Neuronal stem cell (in vitro differentiated cells): ENCODE measurements at regions not wholly inside any gene's neighbourhood (a gene's known extent, or its start where the extent isn't known, plus 50 kb on each side); places are given as distances from the start of the nearest gene placed in this dataset.
"Not testable (repeated sequence)": the region's sequence is repeated elsewhere in the genome, so short reads cannot be mapped to it uniquely, and the experiment has no call there.

ENCODE experiments used
- DNase-seq: peaks from one replicate; pipeline ENCODE4 v3.0.0-alpha.2; 2013; ENCODE audit warnings: low spot score
- H2AFZ ChIP-seq: one replicate; pipeline ENCODE4 v1.6.1; 2013; ENCODE audit warnings: mild to moderate bottlenecking, low read length, inconsistent platforms
- H2AK5ac ChIP-seq: 2 replicates; pipeline ENCODE4 v1.6.1; 2013; ENCODE audit warnings: low read depth, mild to moderate bottlenecking, inconsistent platforms, low read length, moderate library complexity, mixed read lengths
- H2BK120ac ChIP-seq: 2 replicates; pipeline ENCODE4 v1.6.1; 2013; ENCODE audit warnings: low read depth, mild to moderate bottlenecking, inconsistent platforms, low read length, moderate library complexity, mixed read lengths
- H2BK12ac ChIP-seq: one replicate; pipeline ENCODE4 v1.6.1; 2013; ENCODE audit warnings: low read length, inconsistent platforms
- H2BK15ac ChIP-seq: 2 replicates; pipeline ENCODE4 v1.6.1; 2013; ENCODE audit warnings: mild to moderate bottlenecking, low read length, inconsistent platforms, mixed read lengths
- H2BK5ac ChIP-seq: one replicate; pipeline ENCODE4 v1.6.1; 2013; ENCODE audit warnings: inconsistent platforms, mild to moderate bottlenecking, low read length, moderate library complexity
- H3K14ac ChIP-seq: one replicate; pipeline ENCODE4 v1.6.1; 2013; ENCODE audit warnings: low read length, inconsistent platforms
- H3K18ac ChIP-seq: 2 replicates; pipeline ENCODE4 v1.6.1; 2013; ENCODE audit warnings: low read length, inconsistent platforms
- H3K23ac ChIP-seq: 2 replicates; pipeline ENCODE4 v1.6.1; 2013; ENCODE audit warnings: low read depth, mild to moderate bottlenecking, mixed read lengths, low read length, inconsistent platforms; ENCODE audit not compliant: poor library complexity
- H3K27ac ChIP-seq: replicated peaks from 3 replicates; pipeline ENCODE4 v1.5.1; 2013; ENCODE audit warnings: low read length, inconsistent platforms
- H3K27me3 ChIP-seq, 3 experiments: 2 replicates each; pipeline ENCODE4 v1.6.1; 2013; ENCODE audit warnings: low read length in 3 of 3, mild to moderate bottlenecking in 2 of 3, inconsistent platforms in 1 of 3, low read depth in 1 of 3, mixed read lengths in 1 of 3, moderate library complexity in 1 of 3; ENCODE audit not compliant: control insufficient read depth in 3 of 3, insufficient read depth in 3 of 3
- H3K36me3 ChIP-seq, 2 donors: replicated peaks in 1 of 2; 2 replicates each; pipeline ENCODE4 v1.6.1; 2013; ENCODE audit warnings: low read length in 2 of 2; ENCODE audit not compliant: control insufficient read depth in 2 of 2, insufficient read depth in 2 of 2
- H3K4ac ChIP-seq: 2 replicates; pipeline ENCODE4 v1.6.1; 2013; ENCODE audit warnings: inconsistent platforms, mild to moderate bottlenecking, low read length, moderate library complexity
- H3K4me1 ChIP-seq, 2 donors: 1 replicate in 1 of 2; 2 replicates in 1 of 2; pipeline ENCODE4 v1.6.1; 2013; ENCODE audit warnings: low read length in 2 of 2, low read depth in 1 of 2; ENCODE audit not compliant: control insufficient read depth in 2 of 2, insufficient read depth in 1 of 2
- H3K4me2 ChIP-seq: one replicate; pipeline ENCODE4 v1.6.1; 2013; ENCODE audit warnings: mild to moderate bottlenecking, low read length, inconsistent platforms; ENCODE audit not compliant: insufficient read depth, poor library complexity, severe bottlenecking
- H3K4me3 ChIP-seq, 2 donors: 2 replicates each; pipeline ENCODE4 v1.5.1; 2013; ENCODE audit warnings: low read length in 2 of 2, mild to moderate bottlenecking in 2 of 2, inconsistent platforms in 1 of 2, moderate library complexity in 1 of 2
- H3K79me1 ChIP-seq: one replicate; pipeline ENCODE4 v1.6.1; 2013; ENCODE audit warnings: low read depth, mild to moderate bottlenecking, inconsistent platforms, low read length, moderate library complexity
- H3K9ac ChIP-seq: one replicate; pipeline ENCODE4 v1.6.1; 2013; ENCODE audit warnings: mild to moderate bottlenecking, low read depth, low read length, inconsistent platforms; ENCODE audit not compliant: poor library complexity
- H3K9me3 ChIP-seq, 2 donors: replicated peaks in 1 of 2; 2 replicates each; pipeline versions ENCODE3 to v1.6.1; 2013; ENCODE audit warnings: low read length in 2 of 2, mild to moderate bottlenecking in 2 of 2, inconsistent platforms in 1 of 2, low read depth in 1 of 2, mixed read lengths in 1 of 2, moderate library complexity in 1 of 2; ENCODE audit not compliant: control insufficient read depth in 2 of 2, insufficient read depth in 1 of 2
- H4K8ac ChIP-seq: one replicate; pipeline ENCODE4 v1.6.1; 2013; ENCODE audit warnings: low read depth, mild to moderate bottlenecking, inconsistent platforms, low read length, moderate library complexity
- H4K91ac ChIP-seq: one replicate; pipeline ENCODE4 v1.6.1; 2013; ENCODE audit warnings: low read length, low read depth, mild to moderate bottlenecking, inconsistent platforms; ENCODE audit not compliant: poor library complexity
- WGBS, 2 donors: extraction: QIAGEN DNeasy Blood & Tissue Kit; methylation state at CpG; one replicate each; pipeline ENCODE4 v1.1.7; 2013; ENCODE audit warnings: missing lambda C conversion rate in 2 of 2, mixed read lengths in 1 of 2; ENCODE audit not compliant: insufficient read length in 2 of 2, insufficient replicate concordance in 1 of 2; ENCODE audit errors: extremely low coverage in 2 of 2; 5-methylcytosine and 5-hydroxymethylcytosine counted together

- H3K27ac ChIP-seq, result no peak overlapping the region
- no peak overlapping the region for H3K4ac ChIP-seq
- H3K4me3 ChIP-seq, result no peak overlapping the region
- no peaks in the 10 kb centered on the region for H3K36me3 ChIP-seq
- WGBS, 2 donors, result no CpG with 5 or more reads among the region's 2 CpGs
- no peak overlapping the region for H3K18ac ChIP-seq
- H3K79me1 ChIP-seq, result no peaks in the 10 kb centered on the region
- DNase-seq, result no peak
- no peak overlapping the region for H2BK5ac ChIP-seq
- no peak overlapping the region for H3K14ac ChIP-seq
- peaks cover 4 to 9% of the 10 kb centered on the region in 2 donors for H3K4me1 ChIP-seq
- H2AFZ ChIP-seq, result no peak overlapping the region
- H3K27me3 ChIP-seq, result no peaks in the 10 kb centered on the region
- no peak overlapping the region for H3K9ac ChIP-seq
- H3K23ac ChIP-seq, result no peak overlapping the region
- no peak overlapping the region for H3K4me2 ChIP-seq
- H2BK12ac ChIP-seq, result no peak overlapping the region
- H3K9me3 ChIP-seq, result no peaks in the 10 kb centered on the region
- no peak overlapping the region for H2BK120ac ChIP-seq
- no peak overlapping the region for H2AK5ac ChIP-seq
- no peak overlapping the region for H4K91ac ChIP-seq
- no peak overlapping the region for H4K8ac ChIP-seq
- no peak overlapping the region for H2BK15ac ChIP-seq
These were observed 116.2 kb upstream of the ATP2B1 start for GRCh38 chr12:89824822-89825221.

GRCh38 chr12:89822992-89823391 lies 114.4 kb upstream of the ATP2B1 start:
- H3K4ac ChIP-seq, DNase-seq, H3K23ac ChIP-seq, H3K4me1 ChIP-seq, H2AK5ac ChIP-seq, H4K8ac ChIP-seq, H3K9me3 ChIP-seq, H2BK120ac ChIP-seq, H3K36me3 ChIP-seq, H3K18ac ChIP-seq, H2AFZ ChIP-seq, H3K27me3 ChIP-seq, H3K79me1 ChIP-seq, H3K9ac ChIP-seq, H3K4me2 ChIP-seq, H2BK5ac ChIP-seq, H3K14ac ChIP-seq, H3K27ac ChIP-seq, H4K91ac ChIP-seq, H2BK12ac ChIP-seq, H3K4me3 ChIP-seq, H2BK15ac ChIP-seq: not testable (repeated sequence)
- WGBS, 2 donors, result no CpG with 5 or more reads among the region's 6 CpGs

GRCh38 chr12:89821896-89822295 lies 113.3 kb upstream of the ATP2B1 start:
- Histone ChIP-seq H3K79me1 (no peaks in the 10 kb centered on the region), H4K91ac (no peak overlapping the region), H2AK5ac (no peak overlapping the region), H2AFZ (no peak overlapping the region), H2BK12ac (no peak overlapping the region), H2BK120ac (no peak overlapping the region), H3K23ac (no peak overlapping the region), H3K4me3 (no peak overlapping the region), H2BK5ac (no peak overlapping the region), H3K14ac (no peak overlapping the region), H4K8ac (no peak overlapping the region), H3K4ac (no peak overlapping the region), H3K9ac (no peak overlapping the region), H3K36me3 (no peaks in the 10 kb centered on the region), H2BK15ac (no peak overlapping the region), H3K4me2 (no peak overlapping the region), H3K18ac (no peak overlapping the region), H3K27ac (no peak overlapping the region), H3K27me3 (no peaks in the 10 kb centered on the region), H3K4me1 (peaks cover 1 to 4% of the 10 kb centered on the region in 2 donors), H3K9me3 (no peaks in the 10 kb centered on the region)
- no peak for DNase-seq

- H3K36me3 ChIP-seq, result no peaks in the 10 kb centered on the region
- H3K4me2 ChIP-seq, result no peak overlapping the region
- H3K4me3 ChIP-seq, result no peak overlapping the region
- H3K4ac ChIP-seq, result no peak overlapping the region
- no peak overlapping the region for H2BK15ac ChIP-seq
- no peaks in the 10 kb centered on the region for H3K79me1 ChIP-seq
- H2AFZ ChIP-seq, result peak overlapping the region; percentile 40
- no peak overlapping the region for H3K27ac ChIP-seq
- no CpG with 5 or more reads among the region's 2 CpGs for WGBS, 2 donors
- DNase-seq, result no peak
- no peak overlapping the region for H3K18ac ChIP-seq
- no peak overlapping the region for H2AK5ac ChIP-seq
- H3K14ac ChIP-seq, result no peak overlapping the region
- no peaks in the 10 kb centered on the region for H3K27me3 ChIP-seq
- peaks cover 4 to 12% of the 10 kb centered on the region in 2 donors for H3K4me1 ChIP-seq
- no peak overlapping the region for H4K8ac ChIP-seq
- no peak overlapping the region for H3K23ac ChIP-seq
- H3K9me3 ChIP-seq, result no peaks in the 10 kb centered on the region
- H2BK120ac ChIP-seq, result no peak overlapping the region
- no peak overlapping the region for H2BK5ac ChIP-seq
- H2BK12ac ChIP-seq, result no peak overlapping the region
- no peak overlapping the region for H3K9ac ChIP-seq
- no peak overlapping the region for H4K91ac ChIP-seq
These were observed 109.0 kb upstream of the ATP2B1 start for GRCh38 chr12:89817501-89818226.
